ENCODE measurements at regions not wholly inside any gene's neighbourhood (a gene's known extent, or its start where the extent isn't known, plus 50 kb on each side); places are given as distances from the start of the nearest gene placed in this dataset.

DNA sequence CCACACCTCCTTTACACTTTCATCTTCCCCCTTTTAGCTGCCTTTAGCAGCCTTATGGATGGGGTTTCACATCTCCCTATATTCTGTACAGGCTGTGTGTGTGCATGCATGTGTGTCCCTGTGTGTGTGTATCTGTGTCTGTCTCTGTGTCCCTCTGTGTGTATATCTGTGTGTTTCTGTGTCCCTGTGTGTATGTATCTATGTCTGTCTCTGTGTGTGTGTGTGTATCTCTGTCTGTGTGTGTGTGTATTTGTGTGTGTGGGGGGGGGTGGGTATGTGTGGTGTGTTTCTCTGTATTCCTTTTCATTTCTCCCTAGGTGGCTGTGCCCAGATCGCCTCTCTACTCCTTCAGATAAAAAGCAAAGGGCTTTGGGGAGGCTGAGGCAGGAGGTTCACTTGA, 52.2 kb upstream of the CD83 start:
- DNase-seq (ENCODE audit: low spot score) = no peak

- DNase-seq (ENCODE audit: low spot score) = peak; percentile 47
Measured at GRCh38 chr6:14066782-14067406, 50.7 kb upstream of the CD83 start.

GRCh38 chr6:14067656-14068055, 49.9 kb upstream of the CD83 start:
- no peak for DNase-seq (ENCODE audit: low spot score)
